HG03432 (cell line): ENCODE measurements at regions not wholly inside any gene's neighbourhood (a gene's known extent, or its start where the extent isn't known, plus 50 kb on each side); places are given as distances from the start of the nearest gene placed in this dataset.
"Not testable (repeated sequence)": the region's sequence is repeated elsewhere in the genome, so short reads cannot be mapped to it uniquely, and the experiment has no call there.

Source experiments
- ATAC-seq: cut with Tn5 transposase; IDR thresholded peaks from one replicate; pipeline ENCODE4 v1.9.1; 2021; ENCODE audit warnings: mild to moderate bottlenecking, moderate library complexity; ENCODE audit not compliant: unreplicated experiment

DNA sequence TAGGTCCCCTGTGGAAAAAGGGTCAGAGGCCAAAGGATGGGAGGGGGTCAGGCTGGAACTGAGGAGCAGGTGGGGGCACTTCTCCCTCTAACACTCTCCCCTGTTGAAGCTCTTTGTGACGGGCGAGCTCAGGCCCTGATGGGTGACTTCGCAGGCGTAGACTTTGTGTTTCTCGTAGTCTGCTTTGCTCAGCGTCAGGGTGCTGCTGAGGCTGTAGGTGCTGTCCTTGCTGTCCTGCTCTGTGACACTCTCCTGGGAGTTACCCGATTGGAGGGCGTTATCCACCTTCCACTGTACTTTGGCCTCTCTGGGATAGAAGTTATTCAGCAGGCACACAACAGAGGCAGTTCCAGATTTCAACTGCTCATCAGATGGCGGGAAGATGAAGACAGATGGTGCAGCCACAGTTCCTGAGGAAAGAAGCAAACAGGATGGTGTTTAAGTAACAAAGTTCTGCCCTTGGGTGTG, 165.8 kb downstream of the RPIA start:
- no peak for ATAC-seq

DNA sequence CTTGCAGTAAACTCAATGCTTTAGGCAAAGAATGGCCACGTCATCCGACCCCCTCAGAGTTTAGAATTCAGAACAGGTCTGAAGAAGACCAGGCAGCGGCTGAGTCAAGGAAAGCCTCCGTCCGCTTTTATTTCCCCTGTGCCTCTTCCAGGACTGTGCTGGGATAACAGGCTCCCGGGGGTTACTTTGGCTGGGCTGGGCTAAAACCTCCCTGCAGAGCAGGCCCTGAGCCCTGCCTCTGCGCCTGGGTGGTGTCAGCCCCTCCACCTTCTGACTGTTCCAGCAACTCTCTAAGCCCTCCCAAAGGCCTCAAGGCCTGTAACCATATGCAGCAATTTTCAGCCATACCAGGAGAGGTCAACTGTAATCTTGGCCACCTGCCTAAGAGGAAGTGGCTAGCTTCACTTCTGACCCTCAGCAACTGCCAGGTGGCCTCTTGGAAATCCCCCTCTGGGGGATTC, 166.5 kb downstream of the RPIA start:
- peak; percentile 52 for ATAC-seq

DNA sequence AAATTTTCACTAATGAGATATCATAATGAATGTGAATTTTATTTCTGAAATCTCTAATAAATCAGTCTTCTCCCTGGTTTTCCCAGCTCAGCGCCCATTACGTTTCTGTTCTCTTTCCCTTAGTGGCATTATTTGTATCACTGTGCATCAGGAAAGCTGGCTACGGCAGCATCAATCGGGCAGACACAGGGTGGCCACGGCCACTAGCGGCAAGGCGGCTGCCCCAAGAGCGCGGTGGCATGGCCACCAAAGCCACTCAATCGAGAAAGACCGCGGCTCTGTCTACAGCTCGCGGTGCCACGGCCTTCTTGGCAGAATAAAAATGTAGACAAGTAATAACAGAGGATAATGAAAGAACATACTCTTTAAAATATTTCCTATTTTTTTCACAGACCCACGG, 168.0 kb downstream of the RPIA start:
- no peak for ATAC-seq

DNA sequence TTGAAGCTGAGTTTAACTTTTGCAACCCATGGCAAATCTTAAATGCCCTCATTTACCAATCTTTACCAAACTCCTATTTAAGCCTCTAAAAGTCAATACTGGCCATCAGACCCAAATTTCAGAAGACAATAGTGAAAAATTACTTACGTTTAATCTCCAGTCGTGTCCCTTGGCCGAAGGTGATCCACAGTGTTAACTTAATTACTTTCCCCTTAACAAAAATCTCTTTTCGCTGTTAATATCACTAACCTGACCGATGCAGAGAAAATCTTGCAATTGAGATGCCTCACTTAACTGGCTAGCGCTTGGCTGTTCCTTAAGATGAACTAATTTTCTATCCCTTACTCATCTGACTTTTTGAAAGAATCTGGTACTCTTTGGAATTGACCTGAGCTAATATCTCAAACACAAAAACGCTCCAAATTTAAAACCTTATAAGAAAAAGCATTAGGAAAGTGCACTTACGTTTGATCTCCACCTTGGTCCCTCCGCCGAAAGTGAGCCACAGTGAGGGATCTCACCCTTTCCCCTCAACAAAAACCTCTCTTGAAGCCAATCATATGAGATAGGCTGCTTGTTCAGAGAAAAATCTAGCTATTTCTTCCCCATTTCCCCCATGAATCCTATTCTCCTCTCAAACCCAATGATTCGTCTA, 169.1 kb downstream of the RPIA start:
- no peak for ATAC-seq

DNA sequence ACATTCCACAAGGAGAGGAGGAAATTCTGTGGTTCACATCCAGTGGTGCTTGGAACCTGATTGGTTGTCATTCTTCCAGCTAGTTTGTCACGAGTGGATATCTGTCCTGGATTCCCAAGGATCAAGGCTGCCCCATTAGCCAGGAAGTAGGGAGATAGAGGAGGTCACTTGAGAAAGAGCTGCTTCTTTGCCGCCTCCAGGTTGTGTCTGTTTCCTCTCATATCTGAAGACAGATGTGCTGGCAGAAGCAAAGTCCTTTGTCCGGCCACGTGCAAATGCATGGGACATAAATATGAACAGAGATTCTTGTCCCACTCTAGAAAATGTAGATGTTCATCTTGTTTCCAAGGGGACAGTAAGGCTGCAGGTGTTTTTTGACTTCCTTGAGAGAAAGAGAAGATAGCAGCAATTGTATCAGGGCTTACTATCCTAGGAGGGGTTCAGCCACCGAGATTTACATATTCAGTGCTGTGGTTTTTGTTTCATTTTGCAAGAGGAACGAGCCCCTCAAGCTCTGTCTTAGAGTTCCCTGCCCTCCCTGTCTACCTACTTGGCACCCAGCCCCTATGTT, 174.4 kb downstream of the RPIA start:
- ATAC-seq, result peak; percentile 71

DNA sequence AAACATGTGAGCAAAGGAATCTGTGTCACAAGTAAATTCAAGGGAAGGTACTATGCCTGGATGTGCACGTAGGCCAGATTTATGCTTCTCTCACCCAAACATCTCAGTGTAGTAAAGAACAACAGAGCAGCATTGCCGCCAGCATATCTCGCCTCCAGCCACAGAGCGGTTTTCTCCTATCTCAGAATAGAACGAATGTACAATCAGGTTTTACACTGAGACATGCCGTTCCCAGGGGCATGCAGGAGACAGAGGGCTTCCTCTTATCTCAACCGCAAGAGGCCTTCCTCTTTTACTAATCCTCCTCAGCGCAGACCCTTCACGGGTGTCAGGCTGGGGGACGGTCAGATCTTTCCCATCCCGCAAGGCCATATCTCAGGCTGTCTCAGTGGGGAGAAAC, 175.3 kb downstream of the RPIA start:
- no peak for ATAC-seq

DNA sequence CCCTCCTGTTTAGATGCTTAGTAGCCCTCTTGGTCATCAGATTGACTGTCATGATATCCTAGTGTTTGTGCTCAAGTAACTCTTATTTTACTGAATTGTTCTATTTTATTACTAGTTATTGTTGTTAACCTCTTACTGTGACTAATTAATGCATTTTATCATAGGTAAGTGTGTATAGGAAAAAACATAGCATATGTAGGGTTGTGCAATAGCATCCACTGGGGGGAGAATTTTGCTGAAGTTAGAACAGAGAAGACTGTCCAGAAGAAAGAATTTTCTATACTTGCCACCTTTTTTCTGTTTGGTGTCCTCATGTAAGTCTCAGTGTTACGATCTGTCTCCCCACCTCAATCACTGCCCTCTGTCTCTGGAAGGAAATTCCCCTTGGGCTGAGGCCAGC, 177.4 kb downstream of the RPIA start:
- ATAC-seq, result no peak

DNA sequence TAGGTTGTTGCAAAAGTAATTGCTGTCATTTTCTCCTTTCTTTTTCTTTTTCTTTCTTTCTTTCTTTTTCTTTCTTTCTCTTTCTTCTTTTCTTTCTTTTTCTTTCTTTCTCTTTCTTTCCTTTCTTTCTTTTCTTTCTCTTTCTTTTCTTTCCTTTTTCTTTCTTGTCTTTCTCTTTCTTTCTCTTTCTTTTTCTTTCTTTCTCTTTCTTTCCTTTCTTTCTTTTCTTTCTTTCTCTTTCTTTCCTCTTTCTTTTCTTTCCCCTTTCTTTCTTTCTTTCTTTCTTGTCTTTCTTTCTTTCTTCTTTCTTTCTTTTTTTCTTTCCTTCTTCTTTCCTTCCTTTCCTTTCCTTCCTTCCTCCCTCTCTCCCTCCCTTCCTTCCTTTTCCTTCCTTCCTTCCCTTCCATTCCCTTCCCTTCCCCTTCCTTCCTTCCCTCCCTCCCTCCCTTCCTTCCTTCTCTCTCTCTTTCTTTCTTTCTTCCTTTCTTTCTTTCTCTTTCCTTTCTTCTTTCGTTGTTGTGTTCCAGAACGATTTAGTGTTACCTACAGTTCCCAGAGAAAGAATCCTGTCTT, 178.9 kb downstream of the RPIA start:
- ATAC-seq, result no peak

DNA sequence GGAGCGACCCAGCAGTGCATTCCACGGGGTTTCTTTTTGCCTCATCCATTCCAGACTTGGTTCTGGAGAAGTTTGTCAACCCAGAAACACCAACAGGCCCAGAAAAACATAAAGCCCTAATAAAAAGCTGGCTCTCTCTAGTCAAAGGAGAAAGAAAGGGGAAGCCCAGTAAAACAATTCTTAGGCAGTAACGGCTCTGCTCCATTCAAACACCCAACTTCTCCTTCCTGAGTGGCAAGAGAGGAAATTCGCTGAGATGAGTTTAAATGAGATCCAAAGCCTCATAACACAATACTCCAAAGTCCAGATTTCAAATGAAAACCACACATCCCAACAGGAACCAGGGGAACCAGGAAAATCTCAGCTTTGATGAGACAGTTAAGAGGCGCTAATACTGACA, 179.9 kb downstream of the RPIA start:
- ATAC-seq, result no peak

DNA sequence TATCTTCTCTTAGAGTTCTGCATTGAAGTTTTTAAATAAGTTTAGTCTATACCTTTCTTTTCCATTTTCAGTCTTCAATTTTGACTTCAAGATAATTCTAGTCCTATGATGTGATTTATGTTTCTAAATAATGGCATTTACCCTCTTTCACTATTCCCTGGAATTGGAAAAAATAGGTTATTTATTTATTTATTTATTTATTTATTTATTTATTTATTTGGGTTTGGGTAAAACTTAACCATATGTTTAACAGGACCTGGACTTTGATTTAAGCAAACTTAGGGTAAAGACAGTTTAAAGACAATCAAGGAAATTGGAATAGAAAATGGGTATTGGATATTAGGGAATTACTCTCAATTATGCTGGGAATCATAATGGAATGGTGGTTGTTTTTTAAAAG, 182.1 kb downstream of the RPIA start:
- no peak for ATAC-seq

DNA sequence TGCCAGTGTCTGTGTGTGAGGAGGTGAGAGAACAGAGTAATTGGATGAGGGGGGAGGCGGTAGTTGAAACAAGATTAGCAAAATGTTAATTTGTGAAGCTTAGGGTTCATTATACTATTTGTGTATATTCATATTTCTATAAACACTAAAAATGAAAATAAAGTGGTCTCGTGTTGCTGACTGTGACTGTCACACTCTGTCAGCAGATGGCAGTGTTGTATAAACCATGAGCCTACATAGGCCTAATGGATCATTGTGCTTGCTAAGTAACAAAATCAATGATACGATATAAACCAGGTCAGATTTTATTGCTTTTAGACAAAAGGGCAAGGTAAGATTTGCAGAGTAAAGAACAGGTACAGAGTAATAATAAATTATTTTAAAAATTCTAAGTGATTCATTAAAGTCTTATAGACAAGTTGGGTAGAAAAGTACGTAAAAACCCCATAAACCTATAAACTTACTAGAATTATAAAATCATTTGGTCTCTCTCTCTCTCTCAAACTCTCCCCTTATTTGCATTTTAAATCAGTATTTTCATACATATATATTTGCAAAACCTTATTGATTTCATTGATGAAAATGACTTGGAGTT, 182.7 kb downstream of the RPIA start:
- no peak for ATAC-seq

DNA sequence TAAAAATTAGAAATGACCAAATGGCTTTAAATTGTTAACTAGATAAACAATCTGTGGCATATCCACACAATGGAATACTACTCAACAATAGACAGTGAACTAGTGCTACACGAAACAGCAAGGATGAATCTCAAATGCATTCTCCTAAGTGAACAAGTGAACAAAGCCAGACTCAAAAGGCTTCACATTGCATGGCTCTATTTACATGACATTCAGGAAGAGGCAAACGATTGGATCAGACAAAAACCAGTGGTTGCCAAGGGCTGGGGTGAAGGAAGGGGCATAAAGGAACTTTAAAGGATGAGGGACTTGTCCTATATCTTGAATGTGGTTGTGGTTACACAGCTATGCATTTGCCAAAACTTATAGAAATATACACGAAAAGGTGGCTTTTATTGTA, 184.3 kb downstream of the RPIA start:
- ATAC-seq, result no peak

DNA sequence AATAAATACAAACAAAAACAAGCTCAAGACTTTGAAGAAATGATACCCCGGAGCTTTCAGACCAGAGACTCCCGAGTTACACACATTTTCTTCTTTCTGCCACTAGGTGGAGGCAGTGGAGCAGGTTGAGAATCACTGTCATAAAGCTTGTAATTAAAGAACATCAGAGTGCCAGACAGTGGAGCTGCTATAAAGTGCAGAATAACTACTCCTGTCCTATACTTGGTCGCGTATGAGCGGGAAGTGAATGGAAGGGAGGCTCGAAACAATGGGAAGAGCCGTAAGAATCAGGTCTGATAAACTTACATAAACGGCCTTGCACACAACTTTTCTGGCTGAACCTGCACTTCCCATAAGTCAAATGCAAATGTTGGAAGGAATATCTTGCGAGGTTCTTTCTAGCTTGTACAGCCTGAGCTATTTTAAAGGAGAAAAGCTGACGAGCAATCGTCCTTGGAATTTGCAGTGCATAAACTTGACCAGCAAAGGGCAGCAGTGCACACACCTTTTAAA, 189.0 kb downstream of the RPIA start:
- peak; percentile 62 for ATAC-seq

DNA sequence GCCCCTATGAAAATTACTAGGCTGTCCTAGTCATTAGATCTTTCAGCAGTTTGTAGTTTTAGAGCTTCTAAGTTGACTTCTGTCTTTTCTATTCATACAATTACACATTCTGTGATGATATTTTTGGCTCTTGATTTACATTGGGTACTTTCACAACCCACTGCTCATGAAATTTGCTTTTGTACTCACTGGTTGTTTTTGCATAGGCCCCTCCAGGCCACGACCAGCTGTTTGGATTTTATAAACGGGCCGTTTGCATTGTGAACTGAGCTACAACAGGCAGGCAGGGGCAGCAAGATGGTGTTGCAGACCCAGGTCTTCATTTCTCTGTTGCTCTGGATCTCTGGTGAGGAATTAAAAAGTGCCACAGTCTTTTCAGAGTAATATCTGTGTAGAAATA, 193.8 kb downstream of the RPIA start:
- peak; percentile 64 for ATAC-seq

DNA sequence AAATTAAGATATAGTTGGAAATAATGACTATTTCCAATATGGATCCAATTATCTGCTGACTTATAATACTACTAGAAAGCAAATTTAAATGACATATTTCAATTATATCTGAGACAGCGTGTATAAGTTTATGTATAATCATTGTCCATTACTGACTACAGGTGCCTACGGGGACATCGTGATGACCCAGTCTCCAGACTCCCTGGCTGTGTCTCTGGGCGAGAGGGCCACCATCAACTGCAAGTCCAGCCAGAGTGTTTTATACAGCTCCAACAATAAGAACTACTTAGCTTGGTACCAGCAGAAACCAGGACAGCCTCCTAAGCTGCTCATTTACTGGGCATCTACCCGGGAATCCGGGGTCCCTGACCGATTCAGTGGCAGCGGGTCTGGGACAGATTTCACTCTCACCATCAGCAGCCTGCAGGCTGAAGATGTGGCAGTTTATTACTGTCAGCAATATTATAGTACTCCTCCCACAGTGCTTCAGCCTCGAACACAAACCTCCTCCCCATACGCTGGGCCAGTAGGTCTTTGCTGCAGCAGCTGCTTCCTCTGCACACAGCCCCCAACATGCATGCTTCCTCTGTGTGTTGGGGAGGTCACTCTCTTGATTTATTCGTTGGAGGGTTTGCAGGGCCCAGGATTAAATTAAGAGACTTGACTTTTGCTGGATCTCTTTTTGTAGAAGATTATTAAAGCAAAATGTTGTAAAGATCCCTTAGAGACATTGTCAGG, 194.4 kb downstream of the RPIA start:
- ATAC-seq, result peak; percentile 67

DNA sequence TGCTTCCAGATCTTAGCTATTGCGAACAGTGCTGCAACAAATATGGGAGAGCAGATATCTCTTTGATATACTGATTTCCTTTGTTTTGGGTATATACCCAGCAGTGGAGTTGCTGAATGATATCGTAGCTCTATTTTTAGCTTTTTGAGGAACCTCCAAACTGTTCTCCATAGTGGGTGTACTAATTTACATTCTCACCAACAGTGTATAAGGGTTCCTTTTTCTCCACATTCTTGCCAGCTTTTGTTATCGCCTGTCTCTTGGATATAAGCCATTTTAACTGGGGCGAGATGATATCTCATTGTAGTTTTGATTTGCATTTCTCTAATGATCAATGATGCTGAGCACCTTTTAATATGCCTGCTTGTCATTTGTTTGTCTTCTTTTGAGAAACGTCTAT, 196.0 kb downstream of the RPIA start:
- not testable (repeated sequence) for ATAC-seq

DNA sequence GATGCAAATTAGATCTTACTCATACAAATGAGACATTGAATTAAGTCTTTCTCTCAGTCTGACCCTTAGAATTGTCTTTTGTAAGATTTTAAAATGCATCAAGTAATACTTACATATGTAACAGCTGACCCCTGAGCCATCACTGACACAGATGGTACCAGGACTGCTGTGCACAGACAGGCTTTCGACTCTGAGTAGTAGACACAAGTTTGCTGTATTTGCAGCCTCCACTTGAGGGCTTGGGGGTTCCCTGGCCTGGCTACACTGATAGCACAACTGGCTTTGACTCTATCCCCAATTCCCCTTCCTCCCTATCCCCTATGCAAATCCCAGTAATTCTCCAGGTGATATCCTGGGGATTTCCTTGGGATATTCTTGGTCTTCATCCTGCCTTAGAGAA, 200.7 kb downstream of the RPIA start:
- ATAC-seq, result peak; percentile 40

DNA sequence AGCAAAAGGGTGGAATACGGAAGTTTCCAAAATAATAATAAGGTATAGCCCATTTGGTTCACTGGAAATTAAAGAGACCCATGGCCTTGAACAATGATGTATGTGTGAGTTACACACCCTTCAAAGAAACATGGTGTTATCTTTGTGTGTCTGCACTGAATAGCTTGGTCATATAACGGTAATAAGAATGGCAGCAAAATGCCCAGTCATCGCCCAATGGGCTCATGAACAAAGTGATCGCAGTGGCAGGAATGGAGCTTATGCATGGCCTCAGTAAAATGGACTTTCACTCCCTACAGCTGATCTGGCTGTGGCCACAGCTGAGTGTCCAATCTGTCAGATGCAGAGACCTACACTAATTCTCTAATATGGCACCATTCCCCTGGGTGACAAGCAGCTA, 201.3 kb downstream of the RPIA start:
- ATAC-seq, result no peak

DNA sequence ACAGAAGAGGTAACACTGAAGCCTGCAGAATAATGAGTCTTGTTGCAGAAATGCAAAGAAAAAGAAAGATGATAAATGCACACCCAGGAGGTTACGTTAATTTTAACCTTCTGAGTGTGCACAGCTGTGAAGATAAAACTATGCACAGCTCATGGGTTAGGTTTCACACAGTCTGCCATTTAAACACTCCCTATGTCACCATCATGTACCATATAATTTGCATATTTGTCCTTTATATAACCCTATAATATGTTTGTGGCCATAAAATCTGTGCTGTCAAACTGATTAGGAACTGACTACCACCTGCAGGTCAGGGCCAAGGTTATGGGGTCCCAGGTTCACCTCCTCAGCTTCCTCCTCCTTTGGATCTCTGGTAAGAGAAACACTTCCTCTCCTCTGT, 205.5 kb downstream of the RPIA start:
- no peak for ATAC-seq

DNA sequence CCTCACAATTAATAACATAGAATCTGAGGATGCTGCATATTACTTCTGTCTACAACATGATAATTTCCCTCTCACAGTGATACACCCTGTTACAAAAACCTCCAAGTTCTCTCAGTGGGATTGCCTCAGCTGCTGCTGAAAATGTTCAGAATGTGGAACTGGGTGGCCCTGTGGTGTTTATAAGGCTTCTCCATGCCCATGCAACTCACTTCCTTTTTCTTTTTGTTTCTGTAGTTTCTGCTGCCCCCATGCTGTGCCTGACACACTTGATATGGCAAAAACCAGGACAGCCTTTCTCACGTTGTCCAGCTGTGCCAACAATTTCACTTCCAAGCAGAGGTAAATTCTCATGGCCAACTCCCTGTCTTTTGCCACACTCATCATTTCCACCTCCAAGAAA, 206.2 kb downstream of the RPIA start:
- peak; percentile 40 for ATAC-seq

DNA sequence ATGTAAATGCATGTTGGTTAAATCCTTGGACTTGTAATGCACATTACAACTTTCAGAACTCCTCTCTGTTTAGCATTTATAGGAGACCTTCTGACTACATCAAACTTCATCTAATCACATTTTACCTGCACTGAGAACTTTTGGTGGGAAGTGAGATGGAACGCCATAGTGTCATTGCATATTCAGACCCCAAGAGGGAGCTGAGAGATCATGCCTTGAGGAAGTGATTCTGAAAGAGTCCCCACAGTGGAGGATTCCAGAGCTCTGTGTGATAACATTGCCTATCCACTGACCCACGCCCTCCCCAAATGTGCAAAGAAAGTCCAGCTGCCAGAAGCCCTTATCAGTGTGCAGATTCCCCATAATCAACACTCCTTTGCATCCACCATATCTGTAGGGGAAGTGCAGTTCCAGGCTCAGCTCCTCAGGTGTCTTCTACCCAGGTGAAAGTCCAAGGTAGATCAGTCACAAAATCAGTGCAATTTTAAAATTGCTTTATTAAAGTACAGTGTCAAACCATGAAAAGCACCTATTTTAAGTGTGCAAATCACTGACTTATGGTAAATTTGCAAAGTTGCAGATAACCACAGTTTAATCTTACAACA, 212.4 kb downstream of the RPIA start:
- peak; percentile 55 for ATAC-seq
